Muscle of leg (tissue), 3 donors: ENCODE measurements at regions not wholly inside any gene's neighbourhood (a gene's known extent, or its start where the extent isn't known, plus 50 kb on each side); places are given as distances from the start of the nearest gene placed in this dataset.
A peak's percentile ranks its signal among the peaks of the same experiment; 100 is the strongest.

Source experiments
- DNase-seq: peaks from one replicate; pipeline ENCODE4 v3.0.0; 2013
- H3K27ac ChIP-seq: one replicate; pipeline ENCODE4 v1.5.1; 2013; ENCODE audit warnings: mild to moderate bottlenecking, low read length, control low read depth
- H3K27me3 ChIP-seq: one replicate; pipeline ENCODE4 v1.6.1; 2013; ENCODE audit warnings: low read length; ENCODE audit not compliant: control insufficient read depth, insufficient read depth
- H3K36me3 ChIP-seq: one replicate; pipeline ENCODE4 v1.6.1; 2013; ENCODE audit warnings: low read length; ENCODE audit not compliant: control insufficient read depth, insufficient read depth
- H3K4me1 ChIP-seq: one replicate; pipeline ENCODE4 v1.6.1; 2013; ENCODE audit warnings: low read length; ENCODE audit not compliant: control insufficient read depth, insufficient read depth
- H3K4me3 ChIP-seq: one replicate; pipeline ENCODE4 v1.5.1; 2013; ENCODE audit warnings: low read length, control low read depth
- H3K9me3 ChIP-seq: replicated peaks from 2 replicates; pipeline ENCODE4 v1.6.1; 2013; ENCODE audit warnings: low read depth, low read length; ENCODE audit not compliant: control insufficient read depth
- WGBS: methylation state at CpG from one replicate; pipeline ENCODE4 v1.1.5; 2013; ENCODE audit warnings: missing lambda C conversion rate; ENCODE audit not compliant: insufficient coverage; 5-methylcytosine and 5-hydroxymethylcytosine counted together

GRCh38 chr1:34378968-34379856, 202.5 kb downstream of the C1orf94 start:
- H3K36me3 ChIP-seq = no peaks in the 10 kb centered on the region
- H3K4me3 ChIP-seq = no peak overlapping the region
- H3K9me3 ChIP-seq = no peaks in the 10 kb centered on the region
- no peak overlapping the region for H3K27ac ChIP-seq
- H3K4me1 ChIP-seq = no peaks in the 10 kb centered on the region
- 53% methylated on average over 7 of the region's 11 CpGs for WGBS
- H3K27me3 ChIP-seq = peaks cover 4% of the 10 kb centered on the region
- peak; percentile 6 for DNase-seq

- peaks cover 4% of the 10 kb centered on the region for H3K27me3 ChIP-seq
- no peaks in the 10 kb centered on the region for H3K9me3 ChIP-seq
- no peak overlapping the region for H3K27ac ChIP-seq
- H3K4me1 ChIP-seq = no peaks in the 10 kb centered on the region
- H3K4me3 ChIP-seq = no peak overlapping the region
- WGBS = 49% methylated on average over 3 of the region's 4 CpGs
- no peaks in the 10 kb centered on the region for H3K36me3 ChIP-seq
- DNase-seq = peak; percentile 6
Measured at GRCh38 chr1:34379911-34380310, 203.2 kb downstream of the C1orf94 start.

- H3K27ac ChIP-seq = no peak overlapping the region
- H3K4me1 ChIP-seq = no peaks in the 10 kb centered on the region
- H3K4me3 ChIP-seq = no peak overlapping the region
- peaks cover 4% of the 10 kb centered on the region for H3K27me3 ChIP-seq
- H3K36me3 ChIP-seq = no peaks in the 10 kb centered on the region
- no peaks in the 10 kb centered on the region for H3K9me3 ChIP-seq
- WGBS = 28% methylated on average over 2 of the region's 12 CpGs
- DNase-seq = no peak
Measured at GRCh38 chr1:34380526-34381124, 203.9 kb downstream of the C1orf94 start.

GRCh38 chr1:34389974-34390373, 213.3 kb downstream of the C1orf94 start:
- H3K27ac ChIP-seq = no peak overlapping the region
- no peaks in the 10 kb centered on the region for H3K36me3 ChIP-seq
- no peaks in the 10 kb centered on the region for H3K4me1 ChIP-seq
- no peak for DNase-seq
- no peak overlapping the region for H3K4me3 ChIP-seq
- no peaks in the 10 kb centered on the region for H3K27me3 ChIP-seq
- no peaks in the 10 kb centered on the region for H3K9me3 ChIP-seq
- WGBS = no CpG with 5 or more reads among the region's 1 CpG

GRCh38 chr1:34396042-34396441, 219.3 kb downstream of the C1orf94 start:
- Histone ChIP-seq H3K9me3 (no peaks in the 10 kb centered on the region), H3K27ac (no peak overlapping the region)

GRCh38 chr1:34398241-34398915, 221.7 kb downstream of the C1orf94 start:
- H3K4me1 ChIP-seq = no peaks in the 10 kb centered on the region
- no peaks in the 10 kb centered on the region for H3K27me3 ChIP-seq
- 60% methylated on average over 1 of the region's 5 CpGs for WGBS
- H3K4me3 ChIP-seq = no peak overlapping the region
- H3K9me3 ChIP-seq = no peaks in the 10 kb centered on the region
- no peaks in the 10 kb centered on the region for H3K36me3 ChIP-seq
- no peak overlapping the region for H3K27ac ChIP-seq
- DNase-seq = no peak

More at GRCh38 chr1:34396042-34396441, 219.3 kb downstream of the C1orf94 start:
- WGBS = no CpG with 5 or more reads among the region's 2 CpGs
- H3K27me3 ChIP-seq = no peaks in the 10 kb centered on the region
- H3K4me3 ChIP-seq = no peak overlapping the region
- no peak for DNase-seq
- H3K36me3 ChIP-seq = no peaks in the 10 kb centered on the region
- H3K4me1 ChIP-seq = no peaks in the 10 kb centered on the region

GRCh38 chr1:34398916-34399275, 222.2 kb downstream of the C1orf94 start:
- WGBS = 39% methylated on average over 4 of the region's 4 CpGs
- Histone ChIP-seq H3K9me3 (no peaks in the 10 kb centered on the region), H3K4me3 (no peak overlapping the region), H3K4me1 (no peaks in the 10 kb centered on the region), H3K36me3 (no peaks in the 10 kb centered on the region), H3K27ac (no peak overlapping the region), H3K27me3 (no peaks in the 10 kb centered on the region)
- DNase-seq = no peak

GRCh38 chr1:34400675-34401074, 224.0 kb downstream of the C1orf94 start:
- Histone ChIP-seq H3K9me3 (no peaks in the 10 kb centered on the region), H3K4me1 (no peaks in the 10 kb centered on the region), H3K27me3 (no peaks in the 10 kb centered on the region), H3K27ac (no peak overlapping the region), H3K4me3 (no peak overlapping the region), H3K36me3 (no peaks in the 10 kb centered on the region)
- WGBS = no CpG with 5 or more reads among the region's 2 CpGs
- no peak for DNase-seq

- no peaks in the 10 kb centered on the region for H3K36me3 ChIP-seq
- no peaks in the 10 kb centered on the region for H3K27me3 ChIP-seq
- no peaks in the 10 kb centered on the region for H3K9me3 ChIP-seq
- no peaks in the 10 kb centered on the region for H3K4me1 ChIP-seq
- DNase-seq = no peak
- H3K27ac ChIP-seq = no peak overlapping the region
- H3K4me3 ChIP-seq = no peak overlapping the region
Measured at GRCh38 chr1:34403156-34403555, 226.4 kb downstream of the C1orf94 start.

- H3K9me3 ChIP-seq = no peaks in the 10 kb centered on the region
- no peaks in the 10 kb centered on the region for H3K4me1 ChIP-seq
- no peaks in the 10 kb centered on the region for H3K36me3 ChIP-seq
- H3K27ac ChIP-seq = no peak overlapping the region
- H3K27me3 ChIP-seq = no peaks in the 10 kb centered on the region
- no peak overlapping the region for H3K4me3 ChIP-seq
- DNase-seq = no peak
Measured at GRCh38 chr1:34404804-34405203, 228.1 kb downstream of the C1orf94 start.
